HEK293 (cell line): ENCODE measurements at regions not wholly inside any gene's neighbourhood (a gene's known extent, or its start where the extent isn't known, plus 50 kb on each side); places are given as distances from the start of the nearest gene placed in this dataset.

Experiments
- CTCF ChIA-PET: fragments of 350-600 bp; formaldehyde crosslinking; extraction: SDS; loops from one replicate; lab custom pipeline; 2021; ENCODE audit warnings: antibody characterized with exemption; lab: Yijun Ruan, JAX
- POLR2A ChIA-PET: fragments of 300-600 bp; formaldehyde crosslinking; extraction: SDS; loops from one replicate; lab custom pipeline; 2020; ENCODE audit warnings: antibody characterized with exemption, inconsistent platforms; lab: Yijun Ruan, JAX
- H3K27ac ChIP-seq: fragments of 200-500 bp; sonication (Bioruptor generic); 2 replicates; pipeline ENCODE4 v1.5.1; 2014; ENCODE audit warnings: low read depth, low read length, control low read depth, inconsistent platforms; ENCODE audit errors: extremely low read depth
- H3K36me3 ChIP-seq, 2 experiments: fragments of 200-500 bp in 1 of 2; sonication (Bioruptor generic) in 1 of 2; 1 replicate in 1 of 2; 2 replicates in 1 of 2; pipeline ENCODE4 v1.5.1; 2014 to 2017; ENCODE audit warnings: inconsistent platforms in 2 of 2, low read length in 2 of 2; ENCODE audit not compliant: control insufficient read depth in 2 of 2, insufficient read depth in 1 of 2
- H3K4me1 ChIP-seq: fragments of 200-500 bp; sonication (Bioruptor generic); 2 replicates; pipeline ENCODE4 v1.5.1; 2014; ENCODE audit warnings: mild to moderate bottlenecking, low read length, inconsistent platforms; ENCODE audit not compliant: control insufficient read depth, insufficient read depth
- H3K4me3 ChIP-seq: 2 replicates; pipeline ENCODE4 v1.5.1; 2011; ENCODE audit warnings: low read depth, mild to moderate bottlenecking, control low read depth, low read length, moderate library complexity
- H3K9me3 ChIP-seq: fragments of 200-500 bp; sonication (Bioruptor generic); 2 replicates; pipeline ENCODE4 v1.5.1; 2014; ENCODE audit warnings: low read depth, low read length, inconsistent platforms; ENCODE audit not compliant: control insufficient read depth, insufficient read depth
- BCL11B ChIP-seq: fragments of 450-650 bp; formaldehyde crosslinking; IDR thresholded peaks from 2 replicates; pipeline ENCODE4 v1.5.1; 2016; ENCODE audit warnings: low read depth, missing biosample characterization, missing genetic modification characterization
- KLF17 ChIP-seq: fragments of 450-650 bp; formaldehyde crosslinking; IDR thresholded peaks from 2 replicates; pipeline ENCODE4 v1.5.1; 2016; ENCODE audit warnings: missing biosample characterization, missing genetic modification characterization
- PRDM6 ChIP-seq: fragments of 450-650 bp; formaldehyde crosslinking; IDR thresholded peaks from 2 replicates; pipeline ENCODE4 v1.5.1; 2017; ENCODE audit warnings: missing biosample characterization, missing genetic modification characterization
- SALL2 ChIP-seq: fragments of 450-650 bp; formaldehyde crosslinking; IDR thresholded peaks from 2 replicates; pipeline ENCODE4 v1.5.0; 2017; ENCODE audit warnings: missing biosample characterization, mild to moderate bottlenecking, missing genetic modification characterization, borderline replicate concordance
- SP3 ChIP-seq: fragments of 450-650 bp; formaldehyde crosslinking; IDR thresholded peaks from 2 replicates; pipeline ENCODE4 v1.5.1; 2016; ENCODE audit warnings: missing biosample characterization, missing genetic modification characterization
- ZBTB1 ChIP-seq: fragments of 450-650 bp; formaldehyde crosslinking; IDR thresholded peaks from 2 replicates; pipeline ENCODE4 v1.5.1; 2016; ENCODE audit warnings: missing biosample characterization, missing genetic modification characterization
- ZBTB10 ChIP-seq: fragments of 450-650 bp; formaldehyde crosslinking; IDR thresholded peaks from 2 replicates; pipeline ENCODE4 v1.5.1; 2016; ENCODE audit warnings: missing biosample characterization, missing genetic modification characterization
- ZBTB26 ChIP-seq: fragments of 450-650 bp; formaldehyde crosslinking; optimal IDR thresholded peaks from 2 replicates; pipeline ENCODE3; 2016; ENCODE audit warnings: missing biosample characterization, mild to moderate bottlenecking, missing genetic modification characterization
- ZBTB44 ChIP-seq: fragments of 450-650 bp; IDR thresholded peaks from 2 replicates; pipeline ENCODE4 v1.5.1; 2018; ENCODE audit warnings: missing biosample characterization, mild to moderate bottlenecking, missing genetic modification characterization
- ZEB2 ChIP-seq: fragments of 450-650 bp; formaldehyde crosslinking; IDR thresholded peaks from 2 replicates; pipeline ENCODE4 v1.5.1; 2016; ENCODE audit warnings: missing biosample characterization, missing genetic modification characterization
- ZFP37 ChIP-seq: fragments of 450-650 bp; formaldehyde crosslinking; IDR thresholded peaks from 2 replicates; pipeline ENCODE4 v1.5.1; 2016; ENCODE audit warnings: missing biosample characterization, missing genetic modification characterization
- ZFP41 ChIP-seq: fragments of 450-650 bp; formaldehyde crosslinking; IDR thresholded peaks from 2 replicates; pipeline ENCODE4 v1.5.1; 2016; ENCODE audit warnings: missing biosample characterization, missing genetic modification characterization, borderline replicate concordance
- ZNF112 ChIP-seq: fragments of 450-650 bp; formaldehyde crosslinking; IDR thresholded peaks from 2 replicates; pipeline ENCODE4 v1.5.0; 2017; ENCODE audit warnings: missing biosample characterization, missing genetic modification characterization
- ZNF529 ChIP-seq: fragments of 450-650 bp; formaldehyde crosslinking; IDR thresholded peaks from 2 replicates; pipeline ENCODE4 v1.5.1; 2017; ENCODE audit warnings: missing genetic modification characterization, missing biosample characterization; ENCODE audit not compliant: insufficient replicate concordance
- ZNF585B ChIP-seq: fragments of 450-650 bp; formaldehyde crosslinking; IDR thresholded peaks from 2 replicates; pipeline ENCODE4 v1.5.1; 2016; ENCODE audit warnings: missing biosample characterization, missing genetic modification characterization
- ZNF624 ChIP-seq: fragments of 450-650 bp; formaldehyde crosslinking; IDR thresholded peaks from 2 replicates; pipeline ENCODE4 v1.5.1; 2017; ENCODE audit warnings: missing biosample characterization, missing genetic modification characterization
- ZNF747 ChIP-seq: fragments of 450-650 bp; formaldehyde crosslinking; IDR thresholded peaks from 2 replicates; pipeline ENCODE4 v1.5.1; 2016; ENCODE audit warnings: missing biosample characterization, missing genetic modification characterization
- ZNF843 ChIP-seq: fragments of 450-650 bp; formaldehyde crosslinking; IDR thresholded peaks from 2 replicates; pipeline ENCODE4 v1.5.1; 2016; ENCODE audit warnings: missing biosample characterization, missing genetic modification characterization
- ZSCAN16 ChIP-seq: fragments of 450-650 bp; formaldehyde crosslinking; IDR thresholded peaks from 2 replicates; pipeline ENCODE4 v1.5.1; 2016; ENCODE audit warnings: missing biosample characterization, missing genetic modification characterization
- ZSCAN4 ChIP-seq: fragments of 450-650 bp; formaldehyde crosslinking; IDR thresholded peaks from 2 replicates; pipeline ENCODE4 v1.5.1; 2017; ENCODE audit warnings: missing biosample characterization, missing genetic modification characterization
- ZSCAN5A ChIP-seq: fragments of 450-650 bp; formaldehyde crosslinking; IDR thresholded peaks from 2 replicates; pipeline ENCODE4 v1.5.1; 2016; ENCODE audit warnings: missing biosample characterization, missing genetic modification characterization

GRCh38 chr5:63141591-63141990 lies 563.0 kb downstream of the LRRC70 start (continued):
- no peak for TF ChIP-seq ZSCAN5A
- TF ChIP-seq KLF17 (tag by site-specific recombination) = no peak
- TF ChIP-seq ZBTB1 (tag by site-specific recombination) = no peak
- TF ChIP-seq ZSCAN16 = no peak
- no peak for TF ChIP-seq ZBTB10
- no peak for TF ChIP-seq ZNF624
- no peak for TF ChIP-seq ZNF747 (tag by site-specific recombination)
- no peak for TF ChIP-seq PRDM6 (tag by site-specific recombination)
- TF ChIP-seq ZNF112 = no peak
- no peak for TF ChIP-seq ZFP41 (tag by site-specific recombination)
- no peak for TF ChIP-seq ZNF843 (tag by site-specific recombination)
- TF ChIP-seq SP3 (tag by site-specific recombination) = no peak
- TF ChIP-seq ZSCAN4 = no peak

GRCh38 chr5:63135291-63135690 lies 556.7 kb downstream of the LRRC70 start:
- Histone ChIP-seq H3K36me3 (no peaks in the 10 kb centered on the region), H3K27ac (no peak overlapping the region), H3K4me1 (no peaks in the 10 kb centered on the region), H3K4me3 (no peak overlapping the region), H3K9me3 (no peaks in the 10 kb centered on the region)
- CTCF ChIA-PET = no interaction called here
- POLR2A ChIA-PET = no interaction called here
- TF ChIP-seq ZSCAN5A = no peak
- TF ChIP-seq ZEB2 (tag by site-specific recombination) = no peak
- no peak for TF ChIP-seq SALL2
- no peak for TF ChIP-seq ZBTB26
- TF ChIP-seq ZNF585B (tag by site-specific recombination) = no peak
- no peak for TF ChIP-seq BCL11B (tag by site-specific recombination)
- no peak for TF ChIP-seq ZBTB44 (tag by site-specific recombination)
- TF ChIP-seq ZNF529 = no peak
- TF ChIP-seq ZFP37 = no peak
